HL-60 (cell line): ENCODE measurements at regions not wholly inside any gene's neighbourhood (a gene's known extent, or its start where the extent isn't known, plus 50 kb on each side); places are given as distances from the start of the nearest gene placed in this dataset.

Source experiments
- DNase-seq, 2 experiments: peaks; one replicate each; pipeline ENCODE4 v3.0.0-alpha.2; 2010 to 2020; ENCODE audit warnings: low read depth in 1 of 2, low spot score in 1 of 2
- H3K27ac ChIP-seq: fragments of 250-450 bp; sonication (Bioruptor Pico); replicated peaks from 2 replicates; pipeline ENCODE4 v1.5.1; 2020; ENCODE audit warnings: mild to moderate bottlenecking, moderate library complexity
- H3K27me3 ChIP-seq: fragments of 250-450 bp; sonication (Bioruptor Pico); 2 replicates; pipeline ENCODE4 v1.5.1; 2021; ENCODE audit warnings: mild to moderate bottlenecking, moderate library complexity; ENCODE audit not compliant: insufficient read depth, poor library complexity, severe bottlenecking
- H3K4me3 ChIP-seq: replicated peaks from 2 replicates; pipeline ENCODE4 v1.5.1; 2011; ENCODE audit warnings: mild to moderate bottlenecking, control low read depth, low read length; ENCODE audit not compliant: insufficient read depth
- GABPA ChIP-seq: IDR thresholded peaks from 2 replicates; pipeline ENCODE4 v1.6.1; 2012; ENCODE audit warnings: low read depth
- POLR2AphosphoS5 ChIP-seq: IDR thresholded peaks from 2 replicates; pipeline ENCODE4 v1.6.1; 2012; ENCODE audit warnings: low read depth
- SPI1 ChIP-seq: IDR thresholded peaks from 2 replicates; pipeline ENCODE4 v1.6.1; 2012; ENCODE audit warnings: low read depth, mild to moderate bottlenecking, borderline replicate concordance
- TF ChIP-seq, protein P1 (sequence below): IDR thresholded peaks from one replicate; pipeline ENCODE4 v1.5.1; 2011; ENCODE audit warnings: low read length, control low read depth, inconsistent platforms; ENCODE audit not compliant: insufficient read depth
- TF ChIP-seq, protein P2 (sequence below): IDR thresholded peaks from 2 replicates; pipeline ENCODE4 v1.6.1; 2012; ENCODE audit warnings: low read depth; ENCODE audit not compliant: insufficient replicate concordance

GRCh38 chr1:157196245-157196543 lies 58.0 kb upstream of the ETV3 start:
- Histone ChIP-seq H3K4me3 (no peak overlapping the region), H3K27me3 (peaks cover 18% of the 10 kb centered on the region), H3K27ac (no peak overlapping the region)
- TF ChIP-seq, protein P1, sequence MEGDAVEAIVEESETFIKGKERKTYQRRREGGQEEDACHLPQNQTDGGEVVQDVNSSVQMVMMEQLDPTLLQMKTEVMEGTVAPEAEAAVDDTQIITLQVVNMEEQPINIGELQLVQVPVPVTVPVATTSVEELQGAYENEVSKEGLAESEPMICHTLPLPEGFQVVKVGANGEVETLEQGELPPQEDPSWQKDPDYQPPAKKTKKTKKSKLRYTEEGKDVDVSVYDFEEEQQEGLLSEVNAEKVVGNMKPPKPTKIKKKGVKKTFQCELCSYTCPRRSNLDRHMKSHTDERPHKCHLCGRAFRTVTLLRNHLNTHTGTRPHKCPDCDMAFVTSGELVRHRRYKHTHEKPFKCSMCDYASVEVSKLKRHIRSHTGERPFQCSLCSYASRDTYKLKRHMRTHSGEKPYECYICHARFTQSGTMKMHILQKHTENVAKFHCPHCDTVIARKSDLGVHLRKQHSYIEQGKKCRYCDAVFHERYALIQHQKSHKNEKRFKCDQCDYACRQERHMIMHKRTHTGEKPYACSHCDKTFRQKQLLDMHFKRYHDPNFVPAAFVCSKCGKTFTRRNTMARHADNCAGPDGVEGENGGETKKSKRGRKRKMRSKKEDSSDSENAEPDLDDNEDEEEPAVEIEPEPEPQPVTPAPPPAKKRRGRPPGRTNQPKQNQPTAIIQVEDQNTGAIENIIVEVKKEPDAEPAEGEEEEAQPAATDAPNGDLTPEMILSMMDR, result no peak
- TF ChIP-seq POLR2AphosphoS5 (no peak), SPI1 (no peak), GABPA (no peak)
- TF ChIP-seq, protein P2, sequence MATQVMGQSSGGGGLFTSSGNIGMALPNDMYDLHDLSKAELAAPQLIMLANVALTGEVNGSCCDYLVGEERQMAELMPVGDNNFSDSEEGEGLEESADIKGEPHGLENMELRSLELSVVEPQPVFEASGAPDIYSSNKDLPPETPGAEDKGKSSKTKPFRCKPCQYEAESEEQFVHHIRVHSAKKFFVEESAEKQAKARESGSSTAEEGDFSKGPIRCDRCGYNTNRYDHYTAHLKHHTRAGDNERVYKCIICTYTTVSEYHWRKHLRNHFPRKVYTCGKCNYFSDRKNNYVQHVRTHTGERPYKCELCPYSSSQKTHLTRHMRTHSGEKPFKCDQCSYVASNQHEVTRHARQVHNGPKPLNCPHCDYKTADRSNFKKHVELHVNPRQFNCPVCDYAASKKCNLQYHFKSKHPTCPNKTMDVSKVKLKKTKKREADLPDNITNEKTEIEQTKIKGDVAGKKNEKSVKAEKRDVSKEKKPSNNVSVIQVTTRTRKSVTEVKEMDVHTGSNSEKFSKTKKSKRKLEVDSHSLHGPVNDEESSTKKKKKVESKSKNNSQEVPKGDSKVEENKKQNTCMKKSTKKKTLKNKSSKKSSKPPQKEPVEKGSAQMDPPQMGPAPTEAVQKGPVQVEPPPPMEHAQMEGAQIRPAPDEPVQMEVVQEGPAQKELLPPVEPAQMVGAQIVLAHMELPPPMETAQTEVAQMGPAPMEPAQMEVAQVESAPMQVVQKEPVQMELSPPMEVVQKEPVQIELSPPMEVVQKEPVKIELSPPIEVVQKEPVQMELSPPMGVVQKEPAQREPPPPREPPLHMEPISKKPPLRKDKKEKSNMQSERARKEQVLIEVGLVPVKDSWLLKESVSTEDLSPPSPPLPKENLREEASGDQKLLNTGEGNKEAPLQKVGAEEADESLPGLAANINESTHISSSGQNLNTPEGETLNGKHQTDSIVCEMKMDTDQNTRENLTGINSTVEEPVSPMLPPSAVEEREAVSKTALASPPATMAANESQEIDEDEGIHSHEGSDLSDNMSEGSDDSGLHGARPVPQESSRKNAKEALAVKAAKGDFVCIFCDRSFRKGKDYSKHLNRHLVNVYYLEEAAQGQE, result no peak
- DNase-seq, result no peak

- Histone ChIP-seq H3K27me3 (peaks cover 18% of the 10 kb centered on the region), H3K27ac (no peak overlapping the region), H3K4me3 (no peak overlapping the region)
- DNase-seq, result no peak
- TF ChIP-seq POLR2AphosphoS5 (no peak), GABPA (no peak), SPI1 (no peak)
- TF ChIP-seq, protein P1, result no peak
- TF ChIP-seq, protein P2, result no peak
Measured at GRCh38 chr1:157195521-157196244, 57.5 kb upstream of the ETV3 start.

GRCh38 chr1:157194731-157195520 lies 56.7 kb upstream of the ETV3 start:
- H3K4me3 ChIP-seq, result no peak overlapping the region
- H3K27ac ChIP-seq, result no peak overlapping the region
- TF ChIP-seq POLR2AphosphoS5 (no peak), SPI1 (no peak), GABPA (no peak)
- TF ChIP-seq, protein P2, result no peak
- TF ChIP-seq, protein P1, result no peak
- DNase-seq, result no peak
- peaks cover 18% of the 10 kb centered on the region for H3K27me3 ChIP-seq
